GM18907 (cell line): ENCODE measurements at regions not wholly inside any gene's neighbourhood (a gene's known extent, or its start where the extent isn't known, plus 50 kb on each side); places are given as distances from the start of the nearest gene placed in this dataset.

Experiments
- ATAC-seq: cut with Tn5 transposase; IDR thresholded peaks from one replicate; pipeline ENCODE4 v1.9.1; 2021; ENCODE audit warnings: mild to moderate bottlenecking, moderate library complexity; ENCODE audit not compliant: unreplicated experiment

GRCh38 chr5:35436400-35437057 lies 181.1 kb upstream of the SPEF2 start:
- no peak for ATAC-seq

- ATAC-seq: no peak
These were observed 187.1 kb upstream of the SPEF2 start for GRCh38 chr5:35430381-35431162.

DNA sequence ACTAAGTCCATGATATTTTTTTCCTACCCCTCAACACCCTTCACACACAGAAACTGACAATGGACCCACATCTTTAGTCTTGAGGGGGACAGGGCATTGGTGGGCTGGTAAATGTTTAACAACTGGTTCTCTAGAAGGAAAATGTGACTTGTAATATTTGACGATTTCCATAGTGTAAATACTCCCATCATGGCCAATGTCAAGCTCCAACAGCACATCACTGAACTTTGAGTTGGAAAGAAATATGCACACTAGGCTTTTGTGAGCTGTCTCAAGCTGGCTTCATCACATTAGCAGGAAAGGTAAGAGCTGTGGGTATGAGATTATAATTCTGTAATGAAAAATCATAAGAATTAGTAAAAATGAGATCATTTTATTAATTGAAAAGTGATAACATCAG lies 189.9 kb upstream of the PRLR start:
- no peak for ATAC-seq

DNA sequence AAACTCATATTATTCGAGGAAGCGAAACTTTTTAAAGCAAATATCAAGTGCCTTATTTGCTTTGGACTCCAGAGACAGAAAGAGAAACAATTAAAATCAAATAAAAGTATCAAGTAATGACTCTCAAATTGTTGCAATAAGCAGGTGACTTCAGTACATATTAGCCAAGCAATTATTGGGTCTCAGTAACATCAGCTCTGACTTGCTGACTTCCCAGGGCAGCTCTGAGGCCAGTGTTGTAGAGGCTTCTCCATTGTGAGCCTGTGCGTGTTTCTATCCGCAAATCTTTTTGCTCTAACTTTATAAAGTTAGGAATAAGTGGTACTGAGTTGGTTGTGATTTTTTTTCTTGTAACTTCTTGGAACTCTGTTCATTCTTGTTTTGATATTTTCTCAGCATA lies 186.8 kb upstream of the PRLR start:
- no peak for ATAC-seq

DNA sequence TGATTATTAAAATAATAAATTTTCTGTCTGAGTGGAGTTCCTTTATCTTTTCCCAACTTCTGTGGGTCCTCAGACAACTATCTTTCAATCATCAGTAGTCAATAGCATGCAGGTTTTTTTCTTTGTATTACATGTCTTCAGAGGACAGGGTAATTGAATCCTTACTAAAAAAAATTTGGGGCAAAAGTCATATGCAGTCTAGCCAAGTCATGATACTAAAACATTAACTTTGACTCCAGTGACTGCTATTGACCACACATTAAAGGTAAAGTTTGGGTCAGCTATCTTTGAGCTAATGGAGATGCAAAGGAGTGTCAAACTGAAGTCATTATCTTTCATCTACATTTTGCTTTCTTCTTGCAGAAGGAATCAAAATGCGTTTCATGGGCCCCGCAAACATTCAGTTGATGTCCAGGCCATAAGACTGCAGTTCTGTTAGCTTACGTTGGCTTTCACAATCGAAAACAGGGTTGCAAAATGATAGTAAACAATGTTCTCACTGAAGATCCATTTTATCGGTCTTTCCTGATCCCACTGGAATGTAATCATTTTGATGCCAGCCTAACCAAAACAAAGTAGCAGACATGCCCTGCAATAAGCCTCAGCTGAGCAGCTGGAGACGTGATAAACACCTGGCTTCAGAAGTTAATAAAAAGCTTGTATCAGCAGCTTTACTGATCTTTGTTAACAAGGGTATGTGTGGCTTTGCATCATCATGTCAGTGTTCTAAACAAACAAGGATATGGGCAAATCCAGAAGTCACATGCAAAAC lies 186.1 kb upstream of the PRLR start:
- ATAC-seq: no peak

GRCh38 chr5:35415309-35415708 lies 185.0 kb upstream of the PRLR start:
- no peak for ATAC-seq

DNA sequence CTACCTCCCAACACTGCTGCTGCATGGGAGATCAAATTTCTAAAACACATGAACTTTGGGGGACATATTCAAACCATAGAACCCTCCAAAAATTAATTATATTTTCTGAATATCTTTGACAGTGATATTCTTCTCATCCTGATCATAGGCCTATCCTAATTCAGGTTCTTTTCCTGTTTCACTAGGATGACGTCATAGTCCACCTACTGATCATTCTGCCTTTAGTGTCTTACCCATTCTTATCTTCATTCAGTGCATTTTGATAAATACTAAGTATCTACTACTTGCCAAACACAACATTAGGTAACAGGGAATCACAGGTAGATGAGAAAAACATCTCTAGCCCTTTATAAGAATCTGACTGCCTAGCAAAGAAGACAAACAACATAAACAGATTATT lies 179.1 kb upstream of the PRLR start:
- ATAC-seq: no peak

DNA sequence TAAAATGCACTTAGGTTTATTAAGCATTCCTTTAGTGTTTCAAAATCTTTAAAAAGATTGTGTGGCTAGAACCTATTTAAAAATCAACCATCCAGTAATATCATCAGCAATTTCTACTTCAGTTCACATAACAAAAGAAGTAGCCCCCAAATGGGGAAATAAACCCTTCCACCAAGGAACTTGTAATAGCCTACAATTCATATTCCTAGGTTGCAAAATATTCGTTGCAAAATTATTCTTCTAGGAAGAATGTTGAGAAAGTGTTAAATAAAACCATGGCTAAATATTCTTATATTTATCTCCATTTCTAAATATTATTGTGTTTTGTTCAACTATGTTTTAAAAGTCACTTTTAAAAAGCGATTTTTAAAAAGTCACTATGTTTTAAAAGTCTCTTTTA lies 177.9 kb upstream of the PRLR start:
- no peak for ATAC-seq

DNA sequence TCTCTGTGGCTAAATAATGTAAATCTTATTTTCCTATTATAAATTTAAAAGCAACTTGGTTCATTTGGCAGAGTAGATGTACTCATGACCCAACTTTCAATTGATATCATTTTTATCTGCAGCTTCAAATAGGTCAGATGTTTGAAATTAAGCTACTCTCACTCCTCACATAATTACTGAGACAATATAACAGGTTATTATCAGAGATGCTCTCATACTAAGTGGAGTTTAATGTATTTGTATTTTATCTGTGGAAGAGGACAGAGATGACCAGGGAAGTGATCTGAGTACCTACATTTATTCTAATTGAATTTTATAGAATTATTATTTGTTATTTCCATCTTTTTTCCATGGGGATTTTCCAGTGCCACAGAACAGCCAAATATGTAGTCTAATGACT lies 177.4 kb upstream of the PRLR start:
- ATAC-seq: no peak

DNA sequence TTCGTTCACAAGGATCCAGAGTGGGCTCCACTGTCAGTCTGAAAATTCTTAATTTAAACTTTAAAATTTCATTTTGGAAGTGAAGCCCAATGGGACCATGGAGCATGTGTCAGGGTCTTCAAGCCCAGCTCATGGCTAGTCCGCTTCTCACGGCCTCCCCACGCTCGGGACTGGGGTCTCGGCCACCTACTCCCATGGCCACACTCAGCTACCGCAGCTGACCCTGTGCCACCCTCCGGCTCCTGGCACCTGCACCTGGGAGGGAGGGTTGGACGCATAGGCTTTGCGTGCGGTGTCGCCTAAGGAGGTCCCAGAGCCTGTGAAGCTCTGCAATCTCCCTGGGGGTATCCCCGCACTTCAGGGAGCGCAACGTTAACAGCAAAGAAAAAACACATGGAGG lies 175.7 kb upstream of the PRLR start:
- ATAC-seq: no peak

DNA sequence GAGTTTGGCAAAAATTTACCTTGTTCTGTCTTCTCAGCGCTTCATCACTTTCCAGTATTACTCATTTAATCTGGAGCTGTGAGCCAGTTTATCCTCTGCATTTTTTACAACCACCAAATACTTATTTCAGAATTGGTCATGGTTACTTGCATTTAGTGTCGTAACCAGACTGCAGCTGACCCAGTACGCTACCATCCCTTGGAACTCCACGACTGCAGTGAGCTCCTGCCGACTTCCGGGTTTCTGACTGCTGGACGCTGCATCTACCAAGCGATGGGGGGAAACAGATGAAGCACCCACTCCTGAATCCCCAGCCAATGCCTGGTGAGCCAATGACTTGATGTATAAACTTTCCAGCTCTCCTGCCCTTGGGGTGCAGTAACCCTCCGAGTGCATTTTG lies 174.4 kb upstream of the PRLR start:
- no peak for ATAC-seq

GRCh38 chr5:35393901-35394300 lies 163.6 kb upstream of the PRLR start:
- ATAC-seq: no peak

- ATAC-seq: no peak
These were observed 154.4 kb upstream of the PRLR start for GRCh38 chr5:35384658-35385057.

GRCh38 chr5:35383041-35383440 lies 152.8 kb upstream of the PRLR start:
- ATAC-seq: no peak

DNA sequence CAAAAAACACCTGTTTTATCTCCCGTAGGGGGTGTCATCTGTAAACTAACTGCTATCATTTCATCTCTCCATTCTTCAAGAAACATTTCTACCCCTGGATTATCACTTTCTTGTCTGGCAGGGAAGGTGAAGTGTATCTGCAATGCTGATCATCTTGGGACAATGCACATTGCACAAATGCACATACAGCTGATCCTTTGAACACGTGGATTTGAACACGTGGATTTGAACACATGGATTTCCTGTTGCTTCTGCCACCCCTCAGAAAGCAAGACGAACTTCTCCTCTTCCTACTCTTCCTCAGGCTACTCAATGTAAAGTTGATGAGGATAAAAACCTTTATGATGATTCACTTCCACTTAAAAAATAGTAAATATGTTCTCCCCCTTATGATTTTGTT lies 147.4 kb upstream of the PRLR start:
- no peak for ATAC-seq

GRCh38 chr5:35374584-35374983 lies 144.3 kb upstream of the PRLR start:
- no peak for ATAC-seq

DNA sequence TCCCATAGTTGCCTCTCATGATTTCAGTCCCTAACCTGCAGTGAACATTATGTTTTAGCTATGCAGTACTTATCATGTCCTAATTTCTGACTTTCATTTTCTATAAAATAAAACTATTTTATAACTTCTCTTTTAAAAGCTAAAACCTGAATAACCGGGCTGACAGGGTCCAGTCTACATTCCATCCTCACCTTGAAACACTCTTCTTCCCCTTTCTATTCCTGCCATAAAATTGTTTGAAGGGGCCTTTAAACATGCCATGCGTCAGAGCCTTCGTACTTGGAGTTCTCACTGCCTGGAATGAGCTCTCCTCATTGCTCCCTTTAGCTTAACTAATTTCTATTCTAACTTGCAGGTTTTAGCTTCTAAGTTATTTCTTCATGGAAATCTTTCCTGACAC lies 143.0 kb upstream of the PRLR start:
- ATAC-seq: no peak

DNA sequence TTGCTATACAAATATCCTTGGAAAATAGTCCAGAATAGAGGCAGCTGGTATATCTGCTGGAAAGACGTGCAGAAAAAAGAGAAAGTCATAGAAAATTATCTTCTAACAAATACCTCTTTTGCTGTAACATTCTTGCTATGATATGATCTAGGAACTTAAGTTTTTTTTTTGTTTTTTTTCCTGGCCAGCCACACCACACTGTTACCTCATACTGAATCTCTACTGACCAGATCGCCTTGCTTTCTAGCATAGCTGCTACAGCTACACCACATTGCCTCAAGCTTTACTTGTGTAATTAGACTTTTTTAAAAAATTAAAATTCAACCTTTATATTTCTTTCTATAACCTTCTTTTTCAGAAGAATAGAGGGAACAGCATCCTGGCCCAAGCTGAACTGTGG lies 142.2 kb upstream of the PRLR start:
- no peak for ATAC-seq

DNA sequence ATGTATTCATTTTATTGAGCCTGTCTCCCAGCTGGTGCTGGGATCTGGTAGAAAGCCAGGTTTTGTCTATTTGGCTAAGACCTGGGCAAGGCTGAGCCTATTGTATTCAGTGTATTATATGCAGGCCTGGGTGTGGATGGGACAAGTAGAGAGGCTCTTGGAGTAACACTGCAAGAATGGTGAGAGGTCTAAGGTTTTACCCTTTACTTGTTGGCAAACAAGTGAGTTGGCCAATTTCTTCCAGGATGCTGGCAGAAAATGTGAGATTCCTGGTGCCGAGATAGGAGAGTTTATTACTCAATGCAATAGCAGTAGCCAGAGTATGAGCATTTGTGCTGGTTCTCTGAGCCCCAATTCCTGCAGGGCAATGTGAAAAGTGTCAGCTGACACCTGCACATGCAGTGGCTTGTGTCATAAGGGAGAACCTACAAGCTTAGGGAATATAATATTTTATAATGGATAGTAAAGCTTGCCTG lies 141.7 kb upstream of the PRLR start:
- ATAC-seq: no peak

DNA sequence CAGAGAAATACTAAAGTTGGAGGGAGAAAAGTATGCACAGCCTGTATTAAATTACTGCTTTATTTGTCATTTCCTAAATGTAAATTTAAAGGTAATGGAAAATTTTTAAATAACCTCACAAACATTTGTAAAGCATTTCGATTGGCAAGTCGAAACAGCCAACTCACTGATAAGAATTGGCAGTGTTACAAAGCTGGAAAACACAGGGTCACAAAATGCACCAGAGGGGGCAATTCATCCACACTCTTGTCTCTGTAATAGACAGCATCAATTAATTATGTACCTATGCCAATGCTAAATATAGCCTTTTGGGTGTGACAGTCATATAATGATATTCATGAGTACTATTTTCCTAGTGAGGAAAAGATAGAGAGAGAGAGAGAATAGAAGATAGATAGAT lies 140.6 kb upstream of the PRLR start:
- ATAC-seq: no peak

DNA sequence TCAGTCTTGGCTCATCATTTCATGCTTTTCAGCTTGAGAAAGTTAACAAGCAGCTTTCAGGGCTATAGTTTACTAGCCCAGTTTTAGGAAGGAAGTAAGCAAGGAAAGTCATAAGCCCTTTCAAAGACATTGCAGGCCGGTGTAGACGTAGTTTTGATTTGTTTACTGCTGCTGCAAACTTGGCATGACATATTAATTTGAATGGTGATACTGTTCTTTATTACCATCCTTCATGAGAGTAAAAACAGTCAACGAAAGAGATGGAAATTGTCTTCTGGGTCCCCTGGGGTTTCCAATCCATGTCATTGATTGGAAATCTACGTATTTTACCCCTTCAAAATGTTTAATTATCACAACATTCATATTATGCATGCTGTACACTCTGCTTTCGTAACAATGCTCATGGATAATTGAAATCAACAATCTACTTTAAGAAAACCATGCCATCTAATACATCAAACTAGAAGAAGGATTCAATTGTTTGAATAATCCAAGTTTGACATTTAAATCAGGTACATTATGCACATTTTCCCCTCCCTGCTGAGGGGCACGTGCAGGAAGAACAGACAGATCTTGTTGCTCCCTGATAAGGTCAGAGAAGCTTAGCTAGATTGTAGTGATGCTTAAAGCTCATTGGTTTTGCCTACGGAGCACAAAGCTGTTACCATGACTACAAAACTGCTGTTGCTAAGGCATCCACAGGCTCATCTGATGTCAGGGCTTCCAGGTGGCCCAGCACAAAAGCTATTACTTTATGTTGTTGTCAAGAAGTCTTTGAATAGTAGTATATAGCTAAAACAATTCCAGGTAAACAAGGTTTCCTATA lies 139.9 kb upstream of the PRLR start:
- ATAC-seq: no peak
